Esophagus muscularis mucosa (tissue), 2 donors: ENCODE measurements at regions not wholly inside any gene's neighbourhood (a gene's known extent, or its start where the extent isn't known, plus 50 kb on each side); places are given as distances from the start of the nearest gene placed in this dataset.

Experiments
- POLR2A ChIP-seq: fragments of 450-650 bp; IDR thresholded peaks from one replicate; pipeline ENCODE4 v1.6.1; 2017; ENCODE audit warnings: antibody characterized with exemption, moderate library complexity, mild to moderate bottlenecking, low read depth
- POLR2AphosphoS5 ChIP-seq, 2 donors: sonication (generic); formaldehyde crosslinking; IDR thresholded peaks; one replicate each; pipeline ENCODE4 v1.6.1; 2017; ENCODE audit warnings: antibody characterized with exemption in 2 of 2

DNA sequence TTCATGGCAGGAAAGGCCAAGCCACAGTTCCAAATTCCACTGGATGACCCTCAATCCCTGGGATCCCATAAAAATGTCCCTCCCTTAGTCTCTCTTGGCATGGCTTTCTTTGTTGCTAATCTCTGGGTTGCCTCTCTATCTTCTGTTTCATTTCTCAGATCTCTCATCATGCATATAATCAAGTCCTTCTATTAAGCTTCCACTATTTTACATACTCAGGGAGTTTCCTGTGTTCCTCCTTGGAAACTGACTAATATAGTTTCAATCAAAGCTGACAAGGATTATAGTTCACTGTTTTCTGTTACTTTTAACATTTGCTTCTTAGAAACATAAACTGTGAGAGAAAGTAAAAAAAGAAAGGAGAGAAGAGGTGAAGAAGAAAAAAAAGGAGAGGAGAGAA, 113.8 kb upstream of the COL8A1 start:
- TF ChIP-seq POLR2AphosphoS5 (IDR thresholded peaks at IDR 0.05) (no peak), POLR2A (no peak)
